RKO (cell line): ENCODE measurements at regions not wholly inside any gene's neighbourhood (a gene's known extent, or its start where the extent isn't known, plus 50 kb on each side); places are given as distances from the start of the nearest gene placed in this dataset.
"Not testable (repeated sequence)": the region's sequence is repeated elsewhere in the genome, so short reads cannot be mapped to it uniquely, and the experiment has no call there.

Experiments used
- DNase-seq: peaks from one replicate; pipeline ENCODE4 v3.0.0-alpha.2; 2016; ENCODE audit warnings: low spot score

- no peak for DNase-seq
Measured at GRCh38 chr6:14499309-14499708, 381.7 kb downstream of the CD83 start.

- DNase-seq = no peak
Measured at GRCh38 chr6:14499841-14500240, 382.3 kb downstream of the CD83 start.

- DNase-seq = no peak
Measured at GRCh38 chr6:14500809-14501208, 383.2 kb downstream of the CD83 start.

GRCh38 chr6:14501240-14501639 is 383.7 kb downstream of the CD83 start:
- no peak for DNase-seq

GRCh38 chr6:14501914-14502313 is 384.3 kb downstream of the CD83 start:
- DNase-seq = no peak

GRCh38 chr6:14502551-14502950 is 385.0 kb downstream of the CD83 start:
- no peak for DNase-seq

- DNase-seq = no peak
Measured at GRCh38 chr6:14505401-14505800, 387.8 kb downstream of the CD83 start.

- DNase-seq = no peak
Measured at GRCh38 chr6:14506656-14507246, 389.2 kb downstream of the CD83 start.

- no peak for DNase-seq
Measured at GRCh38 chr6:14509120-14509519, 391.5 kb downstream of the CD83 start.

- DNase-seq = no peak
Measured at GRCh38 chr6:14510038-14510437, 392.5 kb downstream of the CD83 start.

- no peak for DNase-seq
Measured at GRCh38 chr6:14511061-14511586, 393.6 kb downstream of the CD83 start.

- DNase-seq = no peak
Measured at GRCh38 chr6:14512246-14512645, 394.7 kb downstream of the CD83 start.

GRCh38 chr6:14513496-14514393 is 396.2 kb downstream of the CD83 start:
- DNase-seq = no peak

GRCh38 chr6:14516956-14517355 is 399.4 kb downstream of the CD83 start:
- DNase-seq = no peak

GRCh38 chr6:14517516-14518105 is 400.0 kb downstream of the CD83 start:
- DNase-seq = no peak

- DNase-seq = no peak
Measured at GRCh38 chr6:14518515-14519217, 401.1 kb downstream of the CD83 start.

- peak; percentile 1 for DNase-seq
Measured at GRCh38 chr6:14520029-14520428, 402.5 kb downstream of the CD83 start.

GRCh38 chr6:14520536-14520935 is 403.0 kb downstream of the CD83 start:
- no peak for DNase-seq

- no peak for DNase-seq
Measured at GRCh38 chr6:14521141-14521540, 403.6 kb downstream of the CD83 start.

- not testable (repeated sequence) for DNase-seq
Measured at GRCh38 chr6:14521861-14522260, 404.3 kb downstream of the CD83 start.

- DNase-seq = no peak
Measured at GRCh38 chr6:14524319-14524718, 406.7 kb downstream of the CD83 start.

- no peak for DNase-seq
Measured at GRCh38 chr6:14530385-14530784, 412.8 kb downstream of the CD83 start.
